T-cell (primary cell): ENCODE measurements at regions not wholly inside any gene's neighbourhood (a gene's known extent, or its start where the extent isn't known, plus 50 kb on each side); places are given as distances from the start of the nearest gene placed in this dataset.

Experiments used
- ATAC-seq, 4 experiments: fragments of 200-7000 bp in 3 of 4; fragments of 150-1000 bp in 1 of 4; cut with Tn5 transposase; replicated peaks in 1 of 4; 1 replicate in 3 of 4; 2 replicates in 1 of 4; pipeline ENCODE4 v1.10.0; 2021; ENCODE audit warnings: moderate library complexity in 3 of 4, mild to moderate bottlenecking in 2 of 4, moderate number of reproducible peaks in 1 of 4
- CTCF ChIA-PET, 2 donors: fragments of 300-600 bp; sonication (Branson Sonifier 250); formaldehyde crosslinking; loops; one replicate each; lab custom pipeline; 2022; ENCODE audit warnings: antibody characterized with exemption in 2 of 2; lab: Charles Lee
- POLR2A ChIA-PET, 2 donors: fragments of 300-600 bp; sonication (Branson Sonifier 250); formaldehyde crosslinking; loops; one replicate each; lab custom pipeline; 2022; ENCODE audit warnings: antibody characterized with exemption in 2 of 2; lab: Charles Lee
- DNase-seq, 35 experiments: peaks; one replicate each; pipeline versions ENCODE4 v3.0.0 to v3.0.0-alpha.2; 2013 to 2023
- H3K27ac ChIP-seq: one replicate; pipeline ENCODE4 v1.5.1; 2013; ENCODE audit warnings: low read length
- H3K27me3 ChIP-seq, 2 experiments: replicated peaks in 1 of 2; 1 replicate in 1 of 2; 2 replicates in 1 of 2; pipeline versions ENCODE4 v1.6.1 to v1.7.0; 2013; ENCODE audit warnings: low read length in 1 of 2, mixed read lengths in 1 of 2; ENCODE audit not compliant: control insufficient read depth in 2 of 2, insufficient read depth in 2 of 2; ENCODE audit errors: extremely low read depth in 1 of 2
- H3K36me3 ChIP-seq, 2 donors: 1 replicate in 1 of 2; 2 replicates in 1 of 2; pipeline versions ENCODE4 v1.6.1 to v1.7.0; 2013; ENCODE audit warnings: low read length in 1 of 2; ENCODE audit not compliant: control insufficient read depth in 2 of 2, insufficient read depth in 1 of 2; ENCODE audit errors: extremely low read depth in 1 of 2
- H3K4me1 ChIP-seq, 2 experiments: 1 replicate in 1 of 2; 2 replicates in 1 of 2; pipeline versions ENCODE4 v1.6.1 to v1.7.0; 2013; ENCODE audit warnings: low read length in 2 of 2, mixed read lengths in 1 of 2; ENCODE audit not compliant: insufficient read depth in 2 of 2, control insufficient read depth in 1 of 2; ENCODE audit errors: extremely low read depth in 1 of 2
- H3K4me3 ChIP-seq, 2 donors: 1 replicate in 1 of 2; 2 replicates in 1 of 2; pipeline versions ENCODE4 v1.5.1 to v1.7.0; 2013; ENCODE audit warnings: mild to moderate bottlenecking in 2 of 2, low read length in 1 of 2, moderate library complexity in 1 of 2; ENCODE audit not compliant: control insufficient read depth in 1 of 2; ENCODE audit errors: extremely low read depth in 1 of 2
- H3K9me3 ChIP-seq: 2 replicates; pipeline ENCODE4 v1.7.0; 2013
- H3K27ac Mint-ChIP-seq, 2 donors: one replicate each; pipeline ENCODE4 v1.8.0; 2020 to 2021; ENCODE audit warnings: mild to moderate bottlenecking in 2 of 2, mixed read lengths in 2 of 2
- H3K27me3 Mint-ChIP-seq, 2 donors: one replicate each; pipeline ENCODE4 v1.8.0; 2021 to 2022; ENCODE audit warnings: mixed read lengths in 2 of 2
- H3K36me3 Mint-ChIP-seq: one replicate; pipeline ENCODE4 v1.8.0; 2021; ENCODE audit warnings: mixed read lengths
- H3K4me1 Mint-ChIP-seq, 3 donors: one replicate each; pipeline ENCODE4 v1.8.0; 2020 to 2022; ENCODE audit warnings: mixed read lengths in 3 of 3, mild to moderate bottlenecking in 1 of 3
- H3K4me3 Mint-ChIP-seq, 3 donors: one replicate each; pipeline ENCODE4 v1.8.0; 2020 to 2022; ENCODE audit warnings: mild to moderate bottlenecking in 3 of 3, mixed read lengths in 3 of 3, moderate library complexity in 3 of 3
- H3K9me3 Mint-ChIP-seq, 3 donors: one replicate each; pipeline ENCODE4 v1.8.0; 2020 to 2022; ENCODE audit warnings: mixed read lengths in 3 of 3
- WGBS: methylation state at CpG from one replicate; pipeline ENCODE4 v1.1.5; 2013; ENCODE audit warnings: missing lambda C conversion rate; ENCODE audit not compliant: insufficient coverage; 5-methylcytosine and 5-hydroxymethylcytosine counted together

- H3K4me3 ChIP-seq: no peak overlapping the region
- H3K4me1 Mint-ChIP-seq: no peaks in the 10 kb centered on the region
- no peaks in the 10 kb centered on the region for H3K4me1 ChIP-seq
- no peaks in the 10 kb centered on the region for H3K9me3 ChIP-seq
- WGBS: 28% methylated on average over 3 of the region's 3 CpGs
- no peaks in the 10 kb centered on the region for H3K36me3 Mint-ChIP-seq
- H3K36me3 ChIP-seq: no peaks in the 10 kb centered on the region
- ChIA-PET POLR2A (interaction anchor here in 1 of 2 donors (0.6 kb wide), 1 partner anchor 24 kb away, joined by 5 read pairs; no protein-coding TSS in a partner anchor), CTCF (no interaction called here)
- H3K27ac ChIP-seq: no peak overlapping the region
- H3K27me3 Mint-ChIP-seq: peaks cover 0 to 8% of the 10 kb centered on the region in 2 donors
- no peak overlapping the region for H3K27ac Mint-ChIP-seq
- ATAC-seq (no peak), DNase-seq (no peak)
- no peak overlapping the region for H3K4me3 Mint-ChIP-seq
- no peaks in the 10 kb centered on the region for H3K27me3 ChIP-seq
- peaks cover 0 to 14% (median 0%) of the 10 kb centered on the region in 3 donors for H3K9me3 Mint-ChIP-seq
Observed at GRCh38 chr13:34842466-34842865, 99.6 kb upstream of the NBEA start.

DNA sequence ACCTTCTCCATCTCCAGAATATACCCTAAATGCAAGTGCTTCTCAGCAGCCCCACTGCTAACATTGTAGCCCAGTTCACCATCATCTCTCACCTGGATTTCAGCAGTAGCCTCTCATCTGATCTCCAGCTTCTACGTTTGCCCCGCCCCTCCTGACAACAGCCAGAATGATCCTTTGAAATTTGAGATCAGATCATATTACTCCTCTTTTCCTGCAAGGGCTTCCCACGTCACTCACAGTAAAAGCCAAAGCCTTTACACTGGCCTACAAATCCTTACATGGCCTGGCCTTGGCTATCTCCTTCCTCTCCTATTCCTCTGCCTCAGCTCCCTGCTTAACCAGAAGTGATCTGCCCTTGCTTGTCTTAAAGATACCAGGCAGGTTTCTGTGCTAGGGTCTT is 94.3 kb upstream of the NBEA start:
- H3K36me3 ChIP-seq: no peaks in the 10 kb centered on the region

DNA sequence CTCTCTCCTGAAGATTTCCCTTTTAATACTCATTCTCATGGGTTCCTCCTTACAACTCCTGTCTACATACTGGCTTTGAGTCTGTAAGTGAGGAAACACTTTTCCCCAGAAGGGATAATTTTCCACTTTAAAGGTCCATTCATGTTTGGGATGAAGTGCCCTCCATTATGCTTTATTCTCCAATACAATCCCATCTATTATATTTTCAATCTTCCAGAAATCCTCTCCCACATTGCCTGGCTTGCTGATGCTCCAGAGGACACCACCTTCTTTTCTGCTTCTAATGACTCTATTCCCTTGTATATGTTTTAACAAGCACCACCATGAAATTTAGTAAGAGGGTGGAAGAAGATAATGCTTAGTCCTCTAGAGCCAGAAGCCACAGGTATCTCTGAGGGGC is 92.7 kb upstream of the NBEA start:
- ChIA-PET CTCF (no interaction called here), POLR2A (no interaction called here)
- Histone ChIP-seq H3K9me3 (no peaks in the 10 kb centered on the region), H3K4me1 (no peaks in the 10 kb centered on the region), H3K27me3 (no peaks in the 10 kb centered on the region), H3K27ac (no peak overlapping the region), H3K4me3 (no peak overlapping the region), H3K36me3 (no peaks in the 10 kb centered on the region)
- Mint-ChIP-seq H3K27ac (no peak overlapping the region), H3K4me3 (no peak overlapping the region), H3K27me3 (no peaks in the 10 kb centered on the region), H3K9me3 (no peaks in the 10 kb centered on the region), H3K36me3 (no peaks in the 10 kb centered on the region), H3K4me1 (no peaks in the 10 kb centered on the region)
- ATAC-seq: no peak
- no peak for DNase-seq

More for the DNA sequence above, 94.3 kb upstream of the NBEA start:
- no peaks in the 10 kb centered on the region for H3K9me3 Mint-ChIP-seq
- WGBS: 64% methylated on average over 3 of the region's 3 CpGs
- ChIA-PET POLR2A (no interaction called here), CTCF (interaction anchor here in 1 of 2 donors (0.6 kb wide), 1 partner anchor 32 kb away, joined by 4 read pairs; no protein-coding TSS in a partner anchor)
- ATAC-seq (no peak), DNase-seq (no peak)
- H3K4me1 Mint-ChIP-seq: no peaks in the 10 kb centered on the region
- no peak overlapping the region for H3K4me3 Mint-ChIP-seq
- H3K27ac Mint-ChIP-seq: no peak overlapping the region
- no peaks in the 10 kb centered on the region for H3K27me3 Mint-ChIP-seq
- Histone ChIP-seq H3K27me3 (no peaks in the 10 kb centered on the region), H3K4me3 (no peak overlapping the region), H3K27ac (no peak overlapping the region), H3K4me1 (no peaks in the 10 kb centered on the region), H3K9me3 (no peaks in the 10 kb centered on the region)
- H3K36me3 Mint-ChIP-seq: no peaks in the 10 kb centered on the region

DNA sequence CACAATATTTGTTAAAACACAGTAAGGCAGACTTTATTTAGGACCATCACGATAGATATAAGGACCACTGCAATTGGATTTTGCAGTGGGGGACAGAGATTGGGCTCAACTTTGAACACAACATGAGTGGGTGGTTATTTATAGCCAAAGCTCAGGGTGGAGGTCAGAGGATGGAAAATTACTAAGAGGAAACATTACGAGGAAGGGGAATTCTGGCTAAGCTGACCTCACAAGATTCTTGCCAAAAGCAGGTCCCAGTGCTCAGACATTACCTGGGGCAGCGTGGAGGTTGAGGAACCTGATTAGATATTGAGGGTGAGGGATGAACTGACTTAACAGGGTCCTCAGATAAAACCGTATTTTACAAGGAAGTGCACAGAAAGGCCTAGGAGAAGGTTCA is 88.9 kb upstream of the NBEA start:
- CTCF ChIA-PET: no interaction called here
- Mint-ChIP-seq H3K27me3 (no peaks in the 10 kb centered on the region), H3K4me3 (no peak overlapping the region), H3K9me3 (no peaks in the 10 kb centered on the region), H3K27ac (no peak overlapping the region), H3K36me3 (no peaks in the 10 kb centered on the region), H3K4me1 (no peaks in the 10 kb centered on the region)
- no peak overlapping the region for H3K4me3 ChIP-seq
- no peaks in the 10 kb centered on the region for H3K27me3 ChIP-seq
- ATAC-seq (no peak), DNase-seq (no peak)
- 73% methylated on average over 3 of the region's 4 CpGs for WGBS
- no peak overlapping the region for H3K27ac ChIP-seq
- no peaks in the 10 kb centered on the region for H3K9me3 ChIP-seq
- POLR2A ChIA-PET: no interaction called here
- H3K4me1 ChIP-seq: no peaks in the 10 kb centered on the region
- no peaks in the 10 kb centered on the region for H3K36me3 ChIP-seq

GRCh38 chr13:34857558-34858325 is 84.3 kb upstream of the NBEA start:
- Histone ChIP-seq H3K36me3 (no peaks in the 10 kb centered on the region), H3K4me3 (no peak overlapping the region), H3K27me3 (no peaks in the 10 kb centered on the region), H3K9me3 (no peaks in the 10 kb centered on the region), H3K4me1 (no peaks in the 10 kb centered on the region), H3K27ac (no peak overlapping the region)
- H3K4me3 Mint-ChIP-seq: no peak overlapping the region
- no peak for DNase-seq
- ChIA-PET POLR2A (no interaction called here), CTCF (no interaction called here)
- no peak for ATAC-seq
- H3K36me3 Mint-ChIP-seq: no peaks in the 10 kb centered on the region
- no peak overlapping the region for H3K27ac Mint-ChIP-seq
- H3K27me3 Mint-ChIP-seq: no peaks in the 10 kb centered on the region
- H3K9me3 Mint-ChIP-seq: peaks cover 0 to 1% (median 0%) of the 10 kb centered on the region in 3 donors
- no peaks in the 10 kb centered on the region for H3K4me1 Mint-ChIP-seq

- Mint-ChIP-seq H3K36me3 (no peaks in the 10 kb centered on the region), H3K9me3 (peaks cover 0 to 1% (median 0%) of the 10 kb centered on the region in 3 donors), H3K27me3 (no peaks in the 10 kb centered on the region), H3K4me1 (no peaks in the 10 kb centered on the region), H3K4me3 (no peak overlapping the region), H3K27ac (no peak overlapping the region)
- no peaks in the 10 kb centered on the region for H3K27me3 ChIP-seq
- H3K4me1 ChIP-seq: no peaks in the 10 kb centered on the region
- no peak overlapping the region for H3K4me3 ChIP-seq
- CTCF ChIA-PET: no interaction called here
- DNase-seq (no peak), ATAC-seq (no peak)
- no peaks in the 10 kb centered on the region for H3K9me3 ChIP-seq
- no peaks in the 10 kb centered on the region for H3K36me3 ChIP-seq
- H3K27ac ChIP-seq: no peak overlapping the region
- no CpG with 5 or more reads among the region's 2 CpGs for WGBS
- POLR2A ChIA-PET: no interaction called here
Observed at GRCh38 chr13:34862311-34862710, 79.8 kb upstream of the NBEA start.

GRCh38 chr13:34862716-34863115 is 79.4 kb upstream of the NBEA start:
- Histone ChIP-seq H3K27me3 (no peaks in the 10 kb centered on the region), H3K27ac (no peak overlapping the region), H3K36me3 (no peaks in the 10 kb centered on the region), H3K9me3 (no peaks in the 10 kb centered on the region), H3K4me1 (no peaks in the 10 kb centered on the region), H3K4me3 (no peak overlapping the region)
- ChIA-PET CTCF (no interaction called here), POLR2A (no interaction called here)
- ATAC-seq: no peak
- no peak overlapping the region for H3K4me3 Mint-ChIP-seq
- no peaks in the 10 kb centered on the region for H3K4me1 Mint-ChIP-seq
- H3K36me3 Mint-ChIP-seq: no peaks in the 10 kb centered on the region
- DNase-seq: no peak
- no peak overlapping the region for H3K27ac Mint-ChIP-seq
- WGBS: no CpG with 5 or more reads among the region's 3 CpGs
- no peaks in the 10 kb centered on the region for H3K27me3 Mint-ChIP-seq
- peaks cover 0 to 1% (median 0%) of the 10 kb centered on the region in 3 donors for H3K9me3 Mint-ChIP-seq
